ENCODE measurements at regions not wholly inside any gene's neighbourhood (a gene's known extent, or its start where the extent isn't known, plus 50 kb on each side); places are given as distances from the start of the nearest gene placed in this dataset.
"Not testable (repeated sequence)": the region's sequence is repeated elsewhere in the genome, so short reads cannot be mapped to it uniquely, and the experiment has no call there.

GRCh38 chr13:50745542-50746115 is 97.9 kb downstream of the DLEU7 start:
- no peak overlapping the region for H3K56ac ChIP-seq (ENCODE audit: low read length)
- no peaks in the 10 kb centered on the region for H3K4me1 ChIP-seq (ENCODE audit: control insufficient read depth, low read depth, low read length)
- H3K27me3 ChIP-seq (ENCODE audit: insufficient read depth, low read length, poor library complexity), result no peaks in the 10 kb centered on the region
- H3K79me2 ChIP-seq (ENCODE audit: control insufficient read depth, insufficient read depth, low read length), result no peaks in the 10 kb centered on the region
- H3K23ac ChIP-seq (ENCODE audit: low read length), result no peak overlapping the region
- H3K79me1 ChIP-seq (ENCODE audit: low read length), result no peaks in the 10 kb centered on the region
- no peak overlapping the region for H3K9ac ChIP-seq (ENCODE audit: low read length)
- DNase-seq, result no peak
- H3K4ac ChIP-seq (ENCODE audit: low read depth, low read length), result no peak overlapping the region
- H2BK15ac ChIP-seq (replicated peaks; ENCODE audit: low read depth), result no peak overlapping the region
- H2AK5ac ChIP-seq (ENCODE audit: low read length), result no peak overlapping the region
- no peak overlapping the region for H2BK5ac ChIP-seq (ENCODE audit: low read length)
- H4K8ac ChIP-seq (ENCODE audit: low read depth, low read length), result no peak overlapping the region
- no peak overlapping the region for H3K4me2 ChIP-seq (ENCODE audit: low read length)
- no peak overlapping the region for H3K18ac ChIP-seq (ENCODE audit: low read length)
- H4K5ac ChIP-seq (ENCODE audit: low read length), result no peak overlapping the region
- no peak overlapping the region for H2BK120ac ChIP-seq (ENCODE audit: low read depth, low read length)
- no CpG with 5 or more reads among the region's 4 CpGs for WGBS (ENCODE audit: extremely low coverage, insufficient coverage, low lambda C conversion rate)
- no peak overlapping the region for H3K27ac ChIP-seq (ENCODE audit: low read depth, low read length)
- H3K4me3 ChIP-seq (ENCODE audit: low read length), result no peak overlapping the region
- no peaks in the 10 kb centered on the region for H3K36me3 ChIP-seq (ENCODE audit: control insufficient read depth, insufficient read depth, low read length)

GRCh38 chr13:50747737-50748350 is 95.6 kb downstream of the DLEU7 start:
- Histone ChIP-seq H2BK120ac (ENCODE audit: low read depth, low read length) (no peak overlapping the region), H3K4ac (ENCODE audit: low read depth, low read length) (no peak overlapping the region), H2BK5ac (ENCODE audit: low read length) (no peak overlapping the region), H3K27ac (ENCODE audit: low read depth, low read length) (no peak overlapping the region), H2BK15ac (replicated peaks; ENCODE audit: low read depth) (no peak overlapping the region), H3K56ac (ENCODE audit: low read length) (no peak overlapping the region), H3K4me1 (ENCODE audit: control insufficient read depth, low read depth, low read length) (no peaks in the 10 kb centered on the region), H4K5ac (ENCODE audit: low read length) (no peak overlapping the region), H4K8ac (ENCODE audit: low read depth, low read length) (no peak overlapping the region), H3K79me1 (ENCODE audit: low read length) (no peaks in the 10 kb centered on the region), H3K4me3 (ENCODE audit: low read length) (no peak overlapping the region), H3K27me3 (ENCODE audit: insufficient read depth, low read length, poor library complexity) (no peaks in the 10 kb centered on the region), H3K23ac (ENCODE audit: low read length) (no peak overlapping the region), H3K18ac (ENCODE audit: low read length) (no peak overlapping the region), H3K36me3 (ENCODE audit: control insufficient read depth, insufficient read depth, low read length) (no peaks in the 10 kb centered on the region), H2AK5ac (ENCODE audit: low read length) (no peak overlapping the region), H3K79me2 (ENCODE audit: control insufficient read depth, insufficient read depth, low read length) (no peaks in the 10 kb centered on the region), H3K4me2 (ENCODE audit: low read length) (no peak overlapping the region), H3K9ac (ENCODE audit: low read length) (no peak overlapping the region)
- DNase-seq, result no peak
- WGBS (ENCODE audit: extremely low coverage, insufficient coverage, low lambda C conversion rate), result no CpG with 5 or more reads among the region's 3 CpGs

- not testable (repeated sequence) for H4K5ac ChIP-seq (ENCODE audit: low read length); H3K4me2 ChIP-seq (ENCODE audit: low read length); H3K4ac ChIP-seq (ENCODE audit: low read depth, low read length); H2BK15ac ChIP-seq (replicated peaks; ENCODE audit: low read depth); H3K4me3 ChIP-seq (ENCODE audit: low read length); H3K18ac ChIP-seq (ENCODE audit: low read length); H3K27me3 ChIP-seq (ENCODE audit: insufficient read depth, low read length, poor library complexity); H3K27ac ChIP-seq (ENCODE audit: low read depth, low read length); H2BK120ac ChIP-seq (ENCODE audit: low read depth, low read length); H3K56ac ChIP-seq (ENCODE audit: low read length); H2AK5ac ChIP-seq (ENCODE audit: low read length); H3K4me1 ChIP-seq (ENCODE audit: control insufficient read depth, low read depth, low read length); H3K9ac ChIP-seq (ENCODE audit: low read length); H3K79me2 ChIP-seq (ENCODE audit: control insufficient read depth, insufficient read depth, low read length); H4K8ac ChIP-seq (ENCODE audit: low read depth, low read length); H3K79me1 ChIP-seq (ENCODE audit: low read length); H2BK5ac ChIP-seq (ENCODE audit: low read length); H3K36me3 ChIP-seq (ENCODE audit: control insufficient read depth, insufficient read depth, low read length); H3K23ac ChIP-seq (ENCODE audit: low read length); DNase-seq
- WGBS (ENCODE audit: extremely low coverage, insufficient coverage, low lambda C conversion rate), result no CpG with 5 or more reads among the region's 17 CpGs
Observed at GRCh38 chr13:50753221-50753620, 90.3 kb downstream of the DLEU7 start.

GRCh38 chr13:50755862-50756685 is 87.4 kb downstream of the DLEU7 start:
- H4K5ac ChIP-seq (ENCODE audit: low read length); H4K8ac ChIP-seq (ENCODE audit: low read depth, low read length); H3K18ac ChIP-seq (ENCODE audit: low read length); H3K23ac ChIP-seq (ENCODE audit: low read length); H3K4me1 ChIP-seq (ENCODE audit: control insufficient read depth, low read depth, low read length); H2BK5ac ChIP-seq (ENCODE audit: low read length); H3K27ac ChIP-seq (ENCODE audit: low read depth, low read length); H3K4ac ChIP-seq (ENCODE audit: low read depth, low read length); H3K4me3 ChIP-seq (ENCODE audit: low read length); H3K79me1 ChIP-seq (ENCODE audit: low read length); H2BK120ac ChIP-seq (ENCODE audit: low read depth, low read length); H3K27me3 ChIP-seq (ENCODE audit: insufficient read depth, low read length, poor library complexity); H2BK15ac ChIP-seq (replicated peaks; ENCODE audit: low read depth); H3K9ac ChIP-seq (ENCODE audit: low read length); H2AK5ac ChIP-seq (ENCODE audit: low read length); H3K79me2 ChIP-seq (ENCODE audit: control insufficient read depth, insufficient read depth, low read length); H3K36me3 ChIP-seq (ENCODE audit: control insufficient read depth, insufficient read depth, low read length); H3K4me2 ChIP-seq (ENCODE audit: low read length): not testable (repeated sequence)
- peak overlapping the region; percentile 7 for H3K56ac ChIP-seq (ENCODE audit: low read length)
- no CpG with 5 or more reads among the region's 8 CpGs for WGBS (ENCODE audit: extremely low coverage, insufficient coverage, low lambda C conversion rate)
- DNase-seq, result peak; percentile 11

- Histone ChIP-seq H3K4me3 (ENCODE audit: low read length) (no peak overlapping the region), H2BK15ac (replicated peaks; ENCODE audit: low read depth) (no peak overlapping the region), H3K18ac (ENCODE audit: low read length) (no peak overlapping the region), H2BK120ac (ENCODE audit: low read depth, low read length) (no peak overlapping the region), H3K4me1 (ENCODE audit: control insufficient read depth, low read depth, low read length) (no peaks in the 10 kb centered on the region), H3K27me3 (ENCODE audit: insufficient read depth, low read length, poor library complexity) (peaks cover 3% of the 10 kb centered on the region), H2AK5ac (ENCODE audit: low read length) (no peak overlapping the region), H4K8ac (ENCODE audit: low read depth, low read length) (no peak overlapping the region), H3K4ac (ENCODE audit: low read depth, low read length) (no peak overlapping the region), H3K27ac (ENCODE audit: low read depth, low read length) (no peak overlapping the region), H3K23ac (ENCODE audit: low read length) (no peak overlapping the region), H2BK5ac (ENCODE audit: low read length) (no peak overlapping the region), H3K56ac (ENCODE audit: low read length) (no peak overlapping the region), H3K36me3 (ENCODE audit: control insufficient read depth, insufficient read depth, low read length) (no peaks in the 10 kb centered on the region), H4K5ac (ENCODE audit: low read length) (no peak overlapping the region), H3K4me2 (ENCODE audit: low read length) (no peak overlapping the region), H3K9ac (ENCODE audit: low read length) (no peak overlapping the region), H3K79me2 (ENCODE audit: control insufficient read depth, insufficient read depth, low read length) (no peaks in the 10 kb centered on the region), H3K79me1 (ENCODE audit: low read length) (no peaks in the 10 kb centered on the region)
- no CpG with 5 or more reads among the region's 3 CpGs for WGBS (ENCODE audit: extremely low coverage, insufficient coverage, low lambda C conversion rate)
- DNase-seq, result no peak
Observed at GRCh38 chr13:50757008-50757407, 86.5 kb downstream of the DLEU7 start.
